ENCODE measurements at regions not wholly inside any gene's neighbourhood (a gene's known extent, or its start where the extent isn't known, plus 50 kb on each side); places are given as distances from the start of the nearest gene placed in this dataset.

- Histone ChIP-seq H3K4me3 (no peak overlapping the region), H3K36me3 (no peaks in the 10 kb centered on the region), H3K27ac (replicated peaks in 1 of 4) (no peak overlapping the region), H3K27me3 (no peaks in the 10 kb centered on the region), H3K4me1 (no peaks in the 10 kb centered on the region), H3K9me3 (no peaks in the 10 kb centered on the region)
- intact Hi-C loops (cut with DNase I) = no loop called here
- DNase-seq (ENCODE audit: extremely low spot score) = no peak
- WGBS = 86% methylated on average over 7 of the region's 7 CpGs
- TF ChIP-seq CTCF (IDR thresholded peaks at IDR 0.05) = no peak
- no peak for TF ChIP-seq POLR2AphosphoS5 (IDR thresholded peaks at IDR 0.05)
- TF ChIP-seq POLR2A (IDR thresholded peaks at IDR 0.05; ENCODE audit: low read depth) = no peak
- no peak for TF ChIP-seq EP300 (IDR thresholded peaks at IDR 0.05)
Observed at GRCh38 chr4:27629532-27630225, 769.0 kb downstream of the STIM2 start.

GRCh38 chr4:27635936-27636913 is 775.6 kb downstream of the STIM2 start:
- WGBS = 92% methylated on average over 6 of the region's 6 CpGs
- no peak overlapping the region for H3K27ac ChIP-seq (replicated peaks in 1 of 4)
- no peaks in the 10 kb centered on the region for H3K9me3 ChIP-seq
- no peaks in the 10 kb centered on the region for H3K4me1 ChIP-seq
- no peaks in the 10 kb centered on the region for H3K27me3 ChIP-seq
- intact Hi-C loops (cut with DNase I) = no loop called here
- no peaks in the 10 kb centered on the region for H3K36me3 ChIP-seq
- no peak overlapping the region for H3K4me3 ChIP-seq
- TF ChIP-seq POLR2A (IDR thresholded peaks at IDR 0.05; ENCODE audit: low read depth) (no peak), POLR2AphosphoS5 (IDR thresholded peaks at IDR 0.05) (no peak), CTCF (IDR thresholded peaks at IDR 0.05) (no peak), EP300 (IDR thresholded peaks at IDR 0.05) (no peak)
- no peak for DNase-seq (ENCODE audit: extremely low spot score)

GRCh38 chr4:27638163-27638915 is 777.7 kb downstream of the STIM2 start:
- H3K36me3 ChIP-seq = no peaks in the 10 kb centered on the region
- H3K27ac ChIP-seq (replicated peaks in 1 of 4) = no peak overlapping the region
- TF ChIP-seq POLR2AphosphoS5 (IDR thresholded peaks at IDR 0.05) (no peak), POLR2A (IDR thresholded peaks at IDR 0.05; ENCODE audit: low read depth) (no peak), CTCF (IDR thresholded peaks at IDR 0.05) (no peak), EP300 (IDR thresholded peaks at IDR 0.05) (no peak)
- no peaks in the 10 kb centered on the region for H3K4me1 ChIP-seq
- no peaks in the 10 kb centered on the region for H3K9me3 ChIP-seq
- intact Hi-C loops (cut with DNase I) = no loop called here
- no peak overlapping the region for H3K4me3 ChIP-seq
- WGBS = 72% methylated on average over 2 of the region's 2 CpGs
- no peak for DNase-seq (ENCODE audit: extremely low spot score)
- H3K27me3 ChIP-seq = no peaks in the 10 kb centered on the region

GRCh38 chr4:27643101-27643500 is 782.5 kb downstream of the STIM2 start:
- no peaks in the 10 kb centered on the region for H3K9me3 ChIP-seq
- H3K4me1 ChIP-seq = no peaks in the 10 kb centered on the region
- intact Hi-C loops (cut with DNase I) = no loop called here
- H3K4me3 ChIP-seq = no peak overlapping the region
- TF ChIP-seq EP300 (IDR thresholded peaks at IDR 0.05) (no peak), POLR2AphosphoS5 (IDR thresholded peaks at IDR 0.05) (no peak), CTCF (IDR thresholded peaks at IDR 0.05) (no peak), POLR2A (IDR thresholded peaks at IDR 0.05; ENCODE audit: low read depth) (no peak)
- no peak overlapping the region for H3K27ac ChIP-seq (replicated peaks in 1 of 4)
- H3K27me3 ChIP-seq = no peaks in the 10 kb centered on the region
- H3K36me3 ChIP-seq = no peaks in the 10 kb centered on the region
- no peak for DNase-seq (ENCODE audit: extremely low spot score)

Data from esophagus muscularis mucosa (tissue), 4 donors.